Liver (tissue), 7 donors: ENCODE measurements at regions not wholly inside any gene's neighbourhood (a gene's known extent, or its start where the extent isn't known, plus 50 kb on each side); places are given as distances from the start of the nearest gene placed in this dataset.

Experiments
- DNase-seq: peaks from one replicate; pipeline ENCODE4 v3.0.0-alpha.2; 2017; ENCODE audit warnings: low spot score
- H3K27ac ChIP-seq, 2 donors: one replicate each; pipeline ENCODE4 v1.7.0; 2013; ENCODE audit warnings: inconsistent platforms in 2 of 2, low read length in 2 of 2, control low read depth in 1 of 2, low read depth in 1 of 2, mild to moderate bottlenecking in 1 of 2
- H3K27me3 ChIP-seq, 4 donors: one replicate each; pipeline versions ENCODE4 v1.6.1 to v1.7.0; 2013; ENCODE audit warnings: low read length in 3 of 4, inconsistent platforms in 1 of 4, mild to moderate bottlenecking in 1 of 4, moderate library complexity in 1 of 4; ENCODE audit not compliant: control insufficient read depth in 4 of 4, insufficient read depth in 4 of 4
- H3K36me3 ChIP-seq, 4 donors: one replicate each; pipeline versions ENCODE4 v1.6.1 to v1.7.0; 2013; ENCODE audit warnings: low read length in 3 of 4, mild to moderate bottlenecking in 3 of 4, low read depth in 1 of 4, moderate library complexity in 1 of 4; ENCODE audit not compliant: control insufficient read depth in 4 of 4, insufficient read depth in 3 of 4
- H3K4me1 ChIP-seq, 4 donors: one replicate each; pipeline versions ENCODE4 v1.6.1 to v1.7.0; 2013; ENCODE audit warnings: low read length in 3 of 4, mild to moderate bottlenecking in 3 of 4, moderate library complexity in 1 of 4; ENCODE audit not compliant: control insufficient read depth in 4 of 4, insufficient read depth in 4 of 4
- H3K4me3 ChIP-seq, 3 donors: one replicate each; pipeline versions ENCODE4 v1.6.1 to v1.7.0; 2013; ENCODE audit warnings: low read length in 3 of 3, control low read depth in 1 of 3, low read depth in 1 of 3, mild to moderate bottlenecking in 1 of 3
- H3K9ac ChIP-seq, 2 donors: one replicate each; pipeline ENCODE4 v1.7.0; 2013; ENCODE audit warnings: low read length in 2 of 2, mild to moderate bottlenecking in 2 of 2, moderate library complexity in 2 of 2, control low read depth in 1 of 2, low read depth in 1 of 2
- H3K9me3 ChIP-seq, 4 donors: one replicate each; pipeline versions ENCODE4 v1.6.1 to v1.7.0; 2013; ENCODE audit warnings: low read length in 3 of 4; ENCODE audit not compliant: control insufficient read depth in 4 of 4
- ATF3 ChIP-seq: IDR thresholded peaks from 2 replicates; pipeline ENCODE4 v1.6.1; 2016; ENCODE audit warnings: antibody characterized with exemption
- EGR1 ChIP-seq, 2 donors: IDR thresholded peaks; 2 replicates each; pipeline ENCODE4 v1.6.1; 2016 to 2018; ENCODE audit warnings: antibody characterized with exemption in 2 of 2, low read depth in 2 of 2
- FOXA1 ChIP-seq: IDR thresholded peaks from 2 replicates; pipeline ENCODE4 v1.6.1; 2016; ENCODE audit warnings: antibody characterized with exemption
- FOXA2 ChIP-seq: IDR thresholded peaks from 2 replicates; pipeline ENCODE4 v1.6.1; 2016; ENCODE audit warnings: antibody characterized with exemption
- GABPA ChIP-seq, 2 donors: IDR thresholded peaks in 1 of 2; conservative IDR thresholded peaks in 1 of 2; 2 replicates each; pipeline ENCODE4 v1.6.1; 2016; ENCODE audit warnings: antibody characterized with exemption in 2 of 2, mild to moderate bottlenecking in 1 of 2, moderate library complexity in 1 of 2
- HNF4A ChIP-seq, 2 donors: conservative IDR thresholded peaks; 2 replicates each; pipeline ENCODE4 v1.6.1; 2016; ENCODE audit warnings: antibody characterized with exemption in 2 of 2, mild to moderate bottlenecking in 2 of 2
- HNF4G ChIP-seq: IDR thresholded peaks from 2 replicates; pipeline ENCODE4 v1.6.1; 2016; ENCODE audit warnings: antibody characterized with exemption
- JUND ChIP-seq, 2 donors: IDR thresholded peaks; 2 replicates each; pipeline ENCODE4 v1.6.1; 2016; ENCODE audit warnings: antibody characterized with exemption in 2 of 2
- MAX ChIP-seq: IDR thresholded peaks from 2 replicates; pipeline ENCODE4 v1.6.1; 2016; ENCODE audit warnings: antibody characterized with exemption
- NR2F2 ChIP-seq: IDR thresholded peaks from 2 replicates; pipeline ENCODE4 v1.6.1; 2016; ENCODE audit warnings: antibody characterized with exemption
- REST ChIP-seq: IDR thresholded peaks from 2 replicates; pipeline ENCODE4 v1.6.1; 2016; ENCODE audit warnings: antibody characterized with exemption, mild to moderate bottlenecking
- RXRA ChIP-seq, 2 donors: IDR thresholded peaks; 2 replicates each; pipeline ENCODE4 v1.6.1; 2017 to 2018; ENCODE audit warnings: antibody characterized with exemption in 2 of 2, mild to moderate bottlenecking in 1 of 2
- SP1 ChIP-seq: IDR thresholded peaks from 2 replicates; pipeline ENCODE4 v1.6.1; 2018; ENCODE audit warnings: antibody characterized with exemption, mild to moderate bottlenecking
- TAF1 ChIP-seq: conservative IDR thresholded peaks from 2 replicates; pipeline ENCODE4 v1.6.1; 2016; ENCODE audit warnings: antibody characterized with exemption, mild to moderate bottlenecking
- YY1 ChIP-seq: IDR thresholded peaks from 2 replicates; pipeline ENCODE4 v1.6.1; 2016; ENCODE audit warnings: antibody characterized with exemption, mild to moderate bottlenecking
- ZBTB33 ChIP-seq: IDR thresholded peaks from 2 replicates; pipeline ENCODE4 v1.6.1; 2016; ENCODE audit warnings: antibody characterized with exemption
- WGBS: extraction: QIAGEN DNeasy Blood & Tissue Kit; methylation state at CpG from one replicate; pipeline ENCODE4 v1.1.7; 2013; 5-methylcytosine and 5-hydroxymethylcytosine counted together
- donor health status: healthy.
- donor health status: healthy.
- donor health status: healthy.
- donor health status: healthy.

GRCh38 chr3:25294169-25294805, 133.8 kb upstream of the RARB start (continued):
- no peak for TF ChIP-seq MAX
- no peak for TF ChIP-seq GABPA (IDR thresholded peaks at IDR 0.05 in 1 of 2, conservative IDR thresholded peaks at IDR 0.05 in 1 of 2)
- no peak for TF ChIP-seq JUND (IDR thresholded peaks at IDR 0.05)
- no peak for TF ChIP-seq RXRA (IDR thresholded peaks at IDR 0.05)
- TF ChIP-seq YY1 = no peak

GRCh38 chr3:25297667-25298585, 130.1 kb upstream of the RARB start:
- no peak for TF ChIP-seq EGR1 (IDR thresholded peaks at IDR 0.05; ENCODE audit: low read depth in 2 of 2)
- TF ChIP-seq YY1 = no peak
- no peak for TF ChIP-seq FOXA2
- no peak for TF ChIP-seq ATF3
- no peak for TF ChIP-seq NR2F2
- no peak for TF ChIP-seq REST
- no peak for TF ChIP-seq SP1
- no peak for TF ChIP-seq RXRA (IDR thresholded peaks at IDR 0.05)
- TF ChIP-seq HNF4A (conservative IDR thresholded peaks at IDR 0.05) = no peak
- no peak for TF ChIP-seq TAF1
- no peak for TF ChIP-seq MAX
- no peak for TF ChIP-seq FOXA1
- TF ChIP-seq ZBTB33 = no peak
- no peak for TF ChIP-seq HNF4G
- WGBS = 80% methylated on average over 9 of the region's 9 CpGs
- H3K27ac ChIP-seq = no peak overlapping the region
- H3K27me3 ChIP-seq = no peaks in the 10 kb centered on the region
- no peak overlapping the region for H3K9ac ChIP-seq
- no peak for DNase-seq
- no peak overlapping the region for H3K4me3 ChIP-seq
- no peaks in the 10 kb centered on the region for H3K36me3 ChIP-seq
- H3K4me1 ChIP-seq = no peaks in the 10 kb centered on the region
- H3K9me3 ChIP-seq = no peaks in the 10 kb centered on the region
